ENCODE measurements at regions not wholly inside any gene's neighbourhood (a gene's known extent, or its start where the extent isn't known, plus 50 kb on each side); places are given as distances from the start of the nearest gene placed in this dataset.
"Not testable (repeated sequence)": the region's sequence is repeated elsewhere in the genome, so short reads cannot be mapped to it uniquely, and the experiment has no call there.

- not testable (repeated sequence) for H3K4me1 ChIP-seq (ENCODE audit: insufficient read depth, low read length); H3K9me3 ChIP-seq (ENCODE audit: low read depth, low read length); H3K27me3 ChIP-seq (ENCODE audit: insufficient read depth, low read length); H3K4me3 ChIP-seq (ENCODE audit: low read length)
These were observed 526.0 kb downstream of the RMST start for GRCh38 chr12:97988588-97988987.

DNA sequence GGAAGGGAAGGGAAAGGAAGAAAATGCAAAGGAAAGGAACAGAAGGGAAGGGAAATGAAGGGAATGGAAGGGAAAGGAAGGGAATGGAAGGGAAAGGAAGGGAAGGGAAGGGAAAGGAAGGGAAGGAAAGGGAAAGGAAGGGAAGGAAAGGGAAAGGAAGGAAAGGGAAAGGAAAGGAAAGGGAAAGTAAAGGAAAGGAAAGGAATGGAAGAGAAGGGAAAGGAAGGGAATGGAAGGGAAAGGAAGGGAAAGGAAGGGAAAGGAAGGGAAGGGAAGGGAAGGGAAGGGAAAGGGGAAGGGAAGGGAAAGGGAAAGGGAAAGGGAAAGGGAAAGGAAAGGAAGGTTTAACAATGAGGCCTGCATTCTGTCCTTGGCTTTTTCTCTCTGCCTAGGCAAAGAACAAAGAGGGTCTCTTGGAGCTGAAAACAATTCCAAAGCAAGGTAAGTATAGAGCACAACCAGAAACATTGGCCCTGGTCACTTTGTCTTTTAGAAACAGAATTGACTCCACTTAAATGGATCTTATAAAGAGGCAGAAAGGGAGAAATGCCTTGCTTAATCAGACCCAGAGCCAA lies 525.9 kb upstream of the TMPO start:
- no peaks in the 10 kb centered on the region for H3K9me3 ChIP-seq (ENCODE audit: low read depth, low read length)
- H3K4me1 ChIP-seq (ENCODE audit: insufficient read depth, low read length): no peaks in the 10 kb centered on the region

GRCh38 chr12:97994746-97995484 lies 520.5 kb upstream of the TMPO start:
- H3K4me1 ChIP-seq (ENCODE audit: insufficient read depth, low read length): no peaks in the 10 kb centered on the region
- no peaks in the 10 kb centered on the region for H3K27me3 ChIP-seq (ENCODE audit: insufficient read depth, low read length)
- no peak overlapping the region for H3K4me3 ChIP-seq (ENCODE audit: low read length)
- no peaks in the 10 kb centered on the region for H3K9me3 ChIP-seq (ENCODE audit: low read depth, low read length)

More for the DNA sequence above, 525.9 kb upstream of the TMPO start:
- H3K27me3 ChIP-seq (ENCODE audit: insufficient read depth, low read length): no peaks in the 10 kb centered on the region
- H3K4me3 ChIP-seq (ENCODE audit: low read length): no peak overlapping the region

- Histone ChIP-seq H3K27me3 (ENCODE audit: insufficient read depth, low read length) (no peaks in the 10 kb centered on the region), H3K9me3 (ENCODE audit: low read depth, low read length) (no peaks in the 10 kb centered on the region), H3K4me1 (ENCODE audit: insufficient read depth, low read length) (no peaks in the 10 kb centered on the region), H3K4me3 (ENCODE audit: low read length) (no peak overlapping the region)
These were observed 519.8 kb upstream of the TMPO start for GRCh38 chr12:97995559-97995958.

DNA sequence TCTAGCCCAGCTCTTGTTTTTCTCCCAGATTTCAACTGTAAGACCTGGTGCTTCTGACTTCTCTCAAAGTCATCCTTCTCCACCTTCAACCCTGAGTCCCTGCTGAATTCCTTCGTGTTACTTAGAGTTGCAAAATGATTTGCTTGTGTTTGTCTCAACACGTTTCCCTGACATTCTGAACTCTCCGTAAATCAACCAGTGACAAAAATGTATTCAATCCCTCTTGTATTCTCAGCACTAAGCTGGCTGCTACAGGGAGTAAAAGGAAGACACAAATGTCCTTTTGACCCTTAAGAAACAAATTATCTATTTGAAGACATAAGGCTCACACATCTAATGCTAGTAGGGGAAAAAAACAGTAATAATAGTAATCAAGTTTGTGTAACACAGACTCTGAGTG lies 514.0 kb upstream of the TMPO start:
- H3K9me3 ChIP-seq (ENCODE audit: low read depth, low read length): no peaks in the 10 kb centered on the region
- H3K27me3 ChIP-seq (ENCODE audit: insufficient read depth, low read length): no peaks in the 10 kb centered on the region
- H3K4me3 ChIP-seq (ENCODE audit: low read length): no peak overlapping the region
- H3K4me1 ChIP-seq (ENCODE audit: insufficient read depth, low read length): no peaks in the 10 kb centered on the region

- Histone ChIP-seq H3K9me3 (ENCODE audit: low read depth, low read length) (no peaks in the 10 kb centered on the region), H3K4me3 (ENCODE audit: low read length) (no peak overlapping the region), H3K4me1 (ENCODE audit: insufficient read depth, low read length) (no peaks in the 10 kb centered on the region), H3K27me3 (ENCODE audit: insufficient read depth, low read length) (no peaks in the 10 kb centered on the region)
These were observed 512.4 kb upstream of the TMPO start for GRCh38 chr12:98002887-98003493.

- Histone ChIP-seq H3K27me3 (ENCODE audit: insufficient read depth, low read length) (no peaks in the 10 kb centered on the region), H3K4me1 (ENCODE audit: insufficient read depth, low read length) (no peaks in the 10 kb centered on the region), H3K4me3 (ENCODE audit: low read length) (no peak overlapping the region), H3K9me3 (ENCODE audit: low read depth, low read length) (peaks cover 5% of the 10 kb centered on the region)
These were observed 507.4 kb upstream of the TMPO start for GRCh38 chr12:98007963-98008362.

DNA sequence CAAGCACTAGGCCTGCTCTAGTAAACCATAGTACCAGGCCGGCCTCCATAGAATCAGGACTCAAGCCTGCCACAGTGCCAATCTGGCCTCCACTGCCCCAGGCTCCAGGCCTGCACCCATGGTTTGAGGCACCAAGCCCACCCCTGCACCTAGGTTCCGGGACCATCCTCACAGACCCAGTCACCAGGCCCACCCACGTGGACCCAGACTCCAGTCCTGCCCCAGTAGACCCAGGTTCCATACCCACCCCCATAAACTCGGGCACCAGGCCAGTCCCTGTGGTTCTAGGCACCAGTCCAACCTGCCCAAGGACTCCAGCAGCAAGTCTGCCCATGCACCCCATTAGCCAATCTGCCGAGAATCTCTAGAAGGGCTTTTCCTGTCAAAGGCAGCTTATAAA lies 501.8 kb upstream of the TMPO start:
- H3K4me1 ChIP-seq (ENCODE audit: insufficient read depth, low read length): no peaks in the 10 kb centered on the region
- no peak overlapping the region for H3K4me3 ChIP-seq (ENCODE audit: low read length)
- no peaks in the 10 kb centered on the region for H3K27me3 ChIP-seq (ENCODE audit: insufficient read depth, low read length)
- no peaks in the 10 kb centered on the region for H3K9me3 ChIP-seq (ENCODE audit: low read depth, low read length)

GRCh38 chr12:98018836-98019235 lies 496.6 kb upstream of the TMPO start:
- Histone ChIP-seq H3K9me3 (ENCODE audit: low read depth, low read length) (no peaks in the 10 kb centered on the region), H3K27me3 (ENCODE audit: insufficient read depth, low read length) (no peaks in the 10 kb centered on the region), H3K4me3 (ENCODE audit: low read length) (no peak overlapping the region), H3K4me1 (ENCODE audit: insufficient read depth, low read length) (no peaks in the 10 kb centered on the region)

DNA sequence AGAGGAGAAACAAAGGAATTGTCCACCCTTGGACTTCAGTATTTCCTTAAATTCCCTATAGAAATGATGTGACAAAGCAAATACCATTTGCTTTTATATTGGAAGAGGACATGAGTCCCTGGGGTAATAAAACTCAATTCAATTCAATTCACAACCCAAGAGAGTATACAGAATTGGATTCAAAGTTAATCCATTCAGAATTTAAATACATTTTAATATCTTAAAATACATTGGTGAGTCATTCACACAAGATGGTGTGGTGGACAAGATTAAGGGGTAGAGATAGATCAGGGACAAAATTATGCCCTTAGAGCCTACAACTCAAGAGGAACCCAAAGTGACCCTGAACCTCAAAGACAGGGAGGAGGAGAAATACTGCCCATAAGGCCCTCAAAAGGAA lies 495.0 kb upstream of the TMPO start:
- Histone ChIP-seq H3K4me1 (ENCODE audit: insufficient read depth, low read length) (no peaks in the 10 kb centered on the region), H3K9me3 (ENCODE audit: low read depth, low read length) (no peaks in the 10 kb centered on the region), H3K27me3 (ENCODE audit: insufficient read depth, low read length) (no peaks in the 10 kb centered on the region), H3K4me3 (ENCODE audit: low read length) (no peak overlapping the region)

GRCh38 chr12:98022961-98023360 lies 492.4 kb upstream of the TMPO start:
- Histone ChIP-seq H3K27me3 (ENCODE audit: insufficient read depth, low read length) (no peaks in the 10 kb centered on the region), H3K9me3 (ENCODE audit: low read depth, low read length) (no peaks in the 10 kb centered on the region), H3K4me3 (ENCODE audit: low read length) (no peak overlapping the region), H3K4me1 (ENCODE audit: insufficient read depth, low read length) (no peaks in the 10 kb centered on the region)

DNA sequence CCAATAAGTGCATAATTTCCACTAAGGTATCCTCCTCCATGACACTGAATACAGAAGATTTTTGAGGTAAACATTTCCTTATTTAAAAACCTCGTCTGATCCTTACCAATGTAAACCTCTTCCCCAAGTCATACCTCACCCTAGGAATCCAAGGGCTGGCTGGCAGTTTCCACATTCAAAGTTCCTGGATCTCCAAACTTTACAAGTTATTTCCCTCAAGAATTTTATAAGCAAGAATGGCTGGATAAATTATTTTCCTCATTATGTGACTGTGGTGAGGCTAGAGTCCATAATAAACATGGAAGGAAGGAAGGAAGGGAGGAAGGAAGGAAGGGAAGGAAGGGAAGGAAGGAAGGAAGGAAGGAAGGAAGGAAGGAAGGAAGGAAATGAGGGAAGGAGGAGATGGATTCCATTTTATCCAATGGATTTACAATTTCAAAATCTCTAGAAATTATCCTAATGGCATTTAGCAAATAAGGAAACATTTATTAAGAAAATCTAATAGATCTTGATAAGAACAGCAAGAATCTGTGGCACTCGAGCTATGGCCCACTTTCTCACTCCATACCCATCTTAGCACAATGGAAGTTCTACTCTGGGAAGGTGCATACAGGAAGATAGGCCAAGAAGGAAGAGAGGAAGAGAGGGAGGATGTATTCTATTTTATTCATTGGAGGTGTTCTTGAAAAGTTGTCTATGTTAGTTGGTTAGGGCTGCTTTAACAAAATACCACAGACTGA lies 477.8 kb upstream of the TMPO start:
- peaks cover 5% of the 10 kb centered on the region for H3K9me3 ChIP-seq (ENCODE audit: low read depth, low read length)
- no peak overlapping the region for H3K4me3 ChIP-seq (ENCODE audit: low read length)
- no peaks in the 10 kb centered on the region for H3K4me1 ChIP-seq (ENCODE audit: insufficient read depth, low read length)
- no peaks in the 10 kb centered on the region for H3K27me3 ChIP-seq (ENCODE audit: insufficient read depth, low read length)

DNA sequence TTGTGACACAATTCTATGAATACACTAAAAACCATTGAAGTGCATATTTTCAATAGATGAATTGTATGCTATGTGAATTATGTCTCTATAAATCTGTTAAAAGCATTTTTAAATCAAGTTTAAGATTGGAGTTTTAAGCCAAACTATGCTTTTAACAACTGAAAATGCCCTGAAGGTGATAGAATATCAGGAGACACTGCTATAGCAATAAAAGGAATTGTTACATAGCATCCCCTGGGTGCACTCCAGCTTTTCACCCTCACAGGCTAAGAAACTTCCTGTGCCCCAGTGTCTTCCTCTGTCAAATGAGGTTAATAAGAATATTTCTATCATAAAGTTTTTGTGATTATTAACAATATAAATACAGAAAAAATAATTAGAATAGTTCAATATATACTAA lies 472.7 kb upstream of the TMPO start:
- Histone ChIP-seq H3K4me1 (ENCODE audit: insufficient read depth, low read length) (no peaks in the 10 kb centered on the region), H3K27me3 (ENCODE audit: insufficient read depth, low read length) (no peaks in the 10 kb centered on the region), H3K4me3 (ENCODE audit: low read length) (no peak overlapping the region), H3K9me3 (ENCODE audit: low read depth, low read length) (peaks cover 5% of the 10 kb centered on the region)

DNA sequence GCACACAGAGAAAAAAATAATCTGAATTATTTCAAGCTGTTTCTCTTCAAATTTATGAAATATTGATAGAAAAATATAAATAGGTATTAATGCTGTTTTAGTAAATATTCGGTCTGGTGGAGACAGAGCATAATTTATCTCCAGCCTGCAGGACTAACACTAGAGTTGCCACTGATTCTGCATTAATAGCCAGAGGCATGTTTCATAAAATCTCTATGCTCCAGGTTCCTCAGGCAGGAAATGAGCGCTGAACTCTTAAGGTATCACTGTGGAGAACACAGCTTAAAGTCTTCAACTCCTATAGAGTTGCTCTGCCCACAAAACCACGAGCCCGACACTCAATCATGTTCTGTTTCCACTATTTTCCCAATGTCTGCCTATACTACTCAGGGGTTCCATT lies 470.0 kb upstream of the TMPO start:
- Histone ChIP-seq H3K4me1 (ENCODE audit: insufficient read depth, low read length) (no peaks in the 10 kb centered on the region), H3K9me3 (ENCODE audit: low read depth, low read length) (no peaks in the 10 kb centered on the region), H3K4me3 (ENCODE audit: low read length) (no peak overlapping the region), H3K27me3 (ENCODE audit: insufficient read depth, low read length) (no peaks in the 10 kb centered on the region)

GRCh38 chr12:98048326-98048725 lies 467.1 kb upstream of the TMPO start:
- H3K9me3 ChIP-seq (ENCODE audit: low read depth, low read length): no peaks in the 10 kb centered on the region

More at GRCh38 chr12:98048326-98048725, 467.1 kb upstream of the TMPO start:
- Histone ChIP-seq H3K4me3 (ENCODE audit: low read length) (no peak overlapping the region), H3K4me1 (ENCODE audit: insufficient read depth, low read length) (no peaks in the 10 kb centered on the region), H3K27me3 (ENCODE audit: insufficient read depth, low read length) (no peaks in the 10 kb centered on the region)

All from mononuclear cell (primary cell).